HL-60 (cell line): ENCODE measurements at regions not wholly inside any gene's neighbourhood (a gene's known extent, or its start where the extent isn't known, plus 50 kb on each side); places are given as distances from the start of the nearest gene placed in this dataset.

Experiments used
- DNase-seq, 2 experiments: peaks; one replicate each; pipeline ENCODE4 v3.0.0-alpha.2; 2010 to 2020; ENCODE audit warnings: low read depth in 1 of 2, low spot score in 1 of 2
- H3K27ac ChIP-seq: fragments of 250-450 bp; sonication (Bioruptor Pico); replicated peaks from 2 replicates; pipeline ENCODE4 v1.5.1; 2020; ENCODE audit warnings: mild to moderate bottlenecking, moderate library complexity
- H3K27me3 ChIP-seq: fragments of 250-450 bp; sonication (Bioruptor Pico); 2 replicates; pipeline ENCODE4 v1.5.1; 2021; ENCODE audit warnings: mild to moderate bottlenecking, moderate library complexity; ENCODE audit not compliant: insufficient read depth, poor library complexity, severe bottlenecking
- H3K4me3 ChIP-seq: replicated peaks from 2 replicates; pipeline ENCODE4 v1.5.1; 2011; ENCODE audit warnings: mild to moderate bottlenecking, control low read depth, low read length; ENCODE audit not compliant: insufficient read depth
- CTCF ChIP-seq: IDR thresholded peaks from one replicate; pipeline ENCODE4 v1.5.1; 2011; ENCODE audit warnings: low read length, control low read depth, inconsistent platforms; ENCODE audit not compliant: insufficient read depth
- GABPA ChIP-seq: IDR thresholded peaks from 2 replicates; pipeline ENCODE4 v1.6.1; 2012; ENCODE audit warnings: low read depth
- POLR2AphosphoS5 ChIP-seq: IDR thresholded peaks from 2 replicates; pipeline ENCODE4 v1.6.1; 2012; ENCODE audit warnings: low read depth
- SPI1 ChIP-seq: IDR thresholded peaks from 2 replicates; pipeline ENCODE4 v1.6.1; 2012; ENCODE audit warnings: low read depth, mild to moderate bottlenecking, borderline replicate concordance
- TF ChIP-seq, protein P1 (sequence below): IDR thresholded peaks from 2 replicates; pipeline ENCODE4 v1.6.1; 2012; ENCODE audit warnings: low read depth; ENCODE audit not compliant: insufficient replicate concordance

DNA sequence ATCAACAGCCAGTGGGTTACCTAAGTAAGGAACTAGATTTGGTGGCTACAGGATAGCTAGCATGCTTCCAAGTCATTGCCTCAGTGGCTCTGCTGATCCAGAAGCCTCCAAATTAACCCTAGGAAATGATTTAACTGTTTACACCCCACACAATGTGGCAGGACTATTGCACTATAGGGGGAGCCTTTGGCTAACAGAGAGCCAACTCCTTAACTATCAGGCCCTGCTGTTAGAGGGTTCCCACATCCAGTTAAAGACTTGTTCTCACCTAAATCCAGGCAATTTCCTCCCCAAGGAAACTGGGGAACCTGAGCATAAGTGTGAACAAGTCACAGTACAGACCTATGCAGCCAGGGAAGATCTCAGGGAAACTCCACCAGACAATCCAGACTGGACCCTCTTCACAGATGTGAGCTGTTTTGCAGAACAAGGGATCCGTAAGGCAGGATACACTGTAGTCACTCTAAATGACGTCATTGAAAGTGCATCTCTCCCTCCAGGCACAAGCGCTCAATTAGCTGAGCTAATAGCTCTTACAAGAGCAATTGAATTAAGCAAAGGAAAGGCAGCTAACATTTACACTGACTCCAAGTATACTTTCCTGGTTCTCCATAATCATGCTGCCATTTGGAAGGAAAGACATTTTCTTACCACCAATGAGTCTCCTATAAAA is 185.3 kb upstream of the SPOCK3 start:
- TF ChIP-seq CTCF (no peak), GABPA (no peak), SPI1 (no peak), POLR2AphosphoS5 (no peak)
- TF ChIP-seq, protein P1, sequence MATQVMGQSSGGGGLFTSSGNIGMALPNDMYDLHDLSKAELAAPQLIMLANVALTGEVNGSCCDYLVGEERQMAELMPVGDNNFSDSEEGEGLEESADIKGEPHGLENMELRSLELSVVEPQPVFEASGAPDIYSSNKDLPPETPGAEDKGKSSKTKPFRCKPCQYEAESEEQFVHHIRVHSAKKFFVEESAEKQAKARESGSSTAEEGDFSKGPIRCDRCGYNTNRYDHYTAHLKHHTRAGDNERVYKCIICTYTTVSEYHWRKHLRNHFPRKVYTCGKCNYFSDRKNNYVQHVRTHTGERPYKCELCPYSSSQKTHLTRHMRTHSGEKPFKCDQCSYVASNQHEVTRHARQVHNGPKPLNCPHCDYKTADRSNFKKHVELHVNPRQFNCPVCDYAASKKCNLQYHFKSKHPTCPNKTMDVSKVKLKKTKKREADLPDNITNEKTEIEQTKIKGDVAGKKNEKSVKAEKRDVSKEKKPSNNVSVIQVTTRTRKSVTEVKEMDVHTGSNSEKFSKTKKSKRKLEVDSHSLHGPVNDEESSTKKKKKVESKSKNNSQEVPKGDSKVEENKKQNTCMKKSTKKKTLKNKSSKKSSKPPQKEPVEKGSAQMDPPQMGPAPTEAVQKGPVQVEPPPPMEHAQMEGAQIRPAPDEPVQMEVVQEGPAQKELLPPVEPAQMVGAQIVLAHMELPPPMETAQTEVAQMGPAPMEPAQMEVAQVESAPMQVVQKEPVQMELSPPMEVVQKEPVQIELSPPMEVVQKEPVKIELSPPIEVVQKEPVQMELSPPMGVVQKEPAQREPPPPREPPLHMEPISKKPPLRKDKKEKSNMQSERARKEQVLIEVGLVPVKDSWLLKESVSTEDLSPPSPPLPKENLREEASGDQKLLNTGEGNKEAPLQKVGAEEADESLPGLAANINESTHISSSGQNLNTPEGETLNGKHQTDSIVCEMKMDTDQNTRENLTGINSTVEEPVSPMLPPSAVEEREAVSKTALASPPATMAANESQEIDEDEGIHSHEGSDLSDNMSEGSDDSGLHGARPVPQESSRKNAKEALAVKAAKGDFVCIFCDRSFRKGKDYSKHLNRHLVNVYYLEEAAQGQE = no peak
- H3K27me3 ChIP-seq = no peaks in the 10 kb centered on the region
- H3K4me3 ChIP-seq = no peak overlapping the region
- DNase-seq = no peak
- H3K27ac ChIP-seq = no peak overlapping the region

GRCh38 chr4:167421201-167421600 is 186.9 kb upstream of the SPOCK3 start:
- no peak for DNase-seq
- TF ChIP-seq GABPA (no peak), SPI1 (no peak)
- H3K4me3 ChIP-seq = no peak overlapping the region
- H3K27ac ChIP-seq = no peak overlapping the region
- no peaks in the 10 kb centered on the region for H3K27me3 ChIP-seq

DNA sequence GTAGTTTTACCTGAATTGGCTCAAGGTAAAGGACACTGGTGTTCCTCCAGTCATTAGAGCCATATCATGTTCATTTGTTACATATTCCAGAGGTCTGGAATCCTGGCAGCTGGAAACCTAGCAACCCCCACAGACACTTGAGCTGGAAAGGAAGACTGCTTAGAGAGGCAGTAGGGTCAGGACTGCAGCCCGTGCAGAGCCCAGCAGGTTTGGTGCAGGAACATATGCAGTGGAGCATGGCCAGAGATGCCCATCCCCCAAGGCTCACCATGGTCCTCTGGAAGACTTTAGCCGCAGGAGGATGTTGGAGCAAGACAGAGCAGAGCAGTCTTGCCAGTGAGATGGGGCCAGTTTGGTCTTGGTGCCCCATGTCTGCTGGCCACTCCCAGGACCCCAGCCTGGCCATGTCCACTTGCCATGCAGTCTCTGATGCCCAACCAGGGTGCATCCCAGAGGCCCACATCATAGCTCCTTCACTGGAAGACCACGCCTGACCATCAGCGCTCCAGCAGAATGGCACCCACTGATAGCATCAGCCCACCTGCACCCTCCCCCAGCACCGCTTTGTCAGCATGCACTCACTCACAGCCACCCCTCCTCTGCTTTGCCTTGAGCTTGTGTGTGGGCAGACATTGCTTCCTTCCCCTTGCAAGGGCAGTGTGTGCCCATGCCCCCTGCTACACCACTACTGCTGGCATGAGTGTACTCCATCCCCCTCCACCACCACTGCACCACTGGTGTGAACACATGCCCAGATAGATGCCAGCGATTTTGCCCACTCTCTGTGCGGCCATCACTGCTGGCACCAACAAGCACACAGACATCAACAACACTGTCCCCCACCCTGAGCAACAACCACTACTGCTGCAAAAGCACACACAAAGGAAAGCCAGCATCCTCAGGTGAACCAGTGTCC is 190.3 kb upstream of the SPOCK3 start:
- no peaks in the 10 kb centered on the region for H3K27me3 ChIP-seq
- TF ChIP-seq CTCF = no peak
- TF ChIP-seq, protein P1 = no peak
- no peak for DNase-seq
- no peak overlapping the region for H3K27ac ChIP-seq
- H3K4me3 ChIP-seq = no peak overlapping the region

GRCh38 chr4:167428156-167428555 is 193.9 kb upstream of the SPOCK3 start:
- DNase-seq = no peak
- Histone ChIP-seq H3K27me3 (no peaks in the 10 kb centered on the region), H3K4me3 (no peak overlapping the region), H3K27ac (no peak overlapping the region)
- TF ChIP-seq GABPA = no peak
- TF ChIP-seq SPI1 = no peak
